GM21825 (cell line): ENCODE measurements at regions not wholly inside any gene's neighbourhood (a gene's known extent, or its start where the extent isn't known, plus 50 kb on each side); places are given as distances from the start of the nearest gene placed in this dataset.
"Not testable (repeated sequence)": the region's sequence is repeated elsewhere in the genome, so short reads cannot be mapped to it uniquely, and the experiment has no call there.

Experiments
- ATAC-seq: cut with Tn5 transposase; IDR thresholded peaks from one replicate; pipeline ENCODE4 v1.9.1; 2021; ENCODE audit warnings: mild to moderate bottlenecking, moderate library complexity; ENCODE audit not compliant: unreplicated experiment

DNA sequence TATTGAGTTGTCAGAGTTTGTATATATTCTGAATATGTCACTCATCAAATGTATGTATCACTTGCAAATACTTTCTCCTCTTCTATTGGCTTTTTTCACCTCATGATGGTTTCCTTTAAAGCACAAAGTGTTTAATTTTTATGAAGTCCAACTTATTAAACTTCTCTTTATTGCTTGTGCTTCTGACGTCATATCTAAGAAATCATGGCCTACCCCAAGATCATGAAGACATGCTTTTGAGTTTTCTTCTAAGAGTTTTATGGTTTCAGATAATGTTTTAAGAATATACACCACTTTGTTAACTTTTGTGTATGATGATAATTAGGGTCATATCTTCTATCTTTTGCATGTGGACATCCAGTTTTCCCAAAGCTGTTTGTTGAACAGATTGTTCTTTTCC lies 417.2 kb upstream of the ATP10A start:
- ATAC-seq, result no peak

- no peak for ATAC-seq
Measured at GRCh38 chr15:26261966-26262365, 398.8 kb upstream of the ATP10A start.

GRCh38 chr15:26261413-26261812 lies 398.3 kb upstream of the ATP10A start:
- ATAC-seq, result no peak

GRCh38 chr15:26260517-26261133 lies 397.5 kb upstream of the ATP10A start:
- ATAC-seq, result no peak

DNA sequence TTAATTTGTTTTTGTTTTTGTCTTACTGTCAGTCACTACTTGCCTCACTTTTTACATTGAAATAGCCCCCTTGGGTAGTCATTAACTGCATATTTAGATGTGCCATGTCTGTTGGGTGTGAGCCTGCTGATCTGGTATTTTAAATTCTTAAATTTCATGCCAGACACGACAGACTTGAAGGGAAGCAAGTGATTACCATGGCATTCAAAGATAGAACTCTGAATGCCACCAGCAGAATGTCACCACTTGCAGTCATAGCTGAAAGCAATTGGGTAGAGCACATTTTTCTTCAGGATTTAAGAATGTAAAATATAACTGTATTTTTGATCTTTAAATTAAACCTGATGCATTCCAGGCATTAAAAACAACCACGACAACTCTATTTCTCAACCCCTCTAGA lies 396.5 kb upstream of the ATP10A start:
- no peak for ATAC-seq

- ATAC-seq, result not testable (repeated sequence)
Measured at GRCh38 chr15:26244782-26245181, 381.7 kb upstream of the ATP10A start.

DNA sequence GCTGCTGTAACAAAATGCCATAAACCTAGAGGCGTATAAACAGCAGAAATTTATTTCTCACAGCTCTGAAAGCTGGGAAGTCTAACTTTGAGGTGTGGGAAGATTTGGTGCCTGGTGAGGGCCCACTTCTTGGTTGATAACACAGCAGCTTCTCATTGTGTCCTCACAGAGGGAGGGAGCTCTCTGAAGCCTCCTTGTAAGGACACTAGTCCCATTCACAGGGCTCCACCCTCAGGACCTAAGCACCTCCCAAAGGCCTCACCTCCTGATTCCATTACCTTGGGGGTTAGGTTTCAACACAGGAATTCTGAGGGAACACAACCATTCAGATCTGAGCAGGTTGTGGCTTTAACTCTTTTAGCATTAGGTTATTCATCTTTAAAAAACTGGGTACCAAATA lies 380.3 kb upstream of the ATP10A start:
- ATAC-seq, result no peak

- ATAC-seq, result no peak
Measured at GRCh38 chr15:26242565-26243071, 379.5 kb upstream of the ATP10A start.

GRCh38 chr15:26235864-26236263 lies 372.7 kb upstream of the ATP10A start:
- no peak for ATAC-seq

DNA sequence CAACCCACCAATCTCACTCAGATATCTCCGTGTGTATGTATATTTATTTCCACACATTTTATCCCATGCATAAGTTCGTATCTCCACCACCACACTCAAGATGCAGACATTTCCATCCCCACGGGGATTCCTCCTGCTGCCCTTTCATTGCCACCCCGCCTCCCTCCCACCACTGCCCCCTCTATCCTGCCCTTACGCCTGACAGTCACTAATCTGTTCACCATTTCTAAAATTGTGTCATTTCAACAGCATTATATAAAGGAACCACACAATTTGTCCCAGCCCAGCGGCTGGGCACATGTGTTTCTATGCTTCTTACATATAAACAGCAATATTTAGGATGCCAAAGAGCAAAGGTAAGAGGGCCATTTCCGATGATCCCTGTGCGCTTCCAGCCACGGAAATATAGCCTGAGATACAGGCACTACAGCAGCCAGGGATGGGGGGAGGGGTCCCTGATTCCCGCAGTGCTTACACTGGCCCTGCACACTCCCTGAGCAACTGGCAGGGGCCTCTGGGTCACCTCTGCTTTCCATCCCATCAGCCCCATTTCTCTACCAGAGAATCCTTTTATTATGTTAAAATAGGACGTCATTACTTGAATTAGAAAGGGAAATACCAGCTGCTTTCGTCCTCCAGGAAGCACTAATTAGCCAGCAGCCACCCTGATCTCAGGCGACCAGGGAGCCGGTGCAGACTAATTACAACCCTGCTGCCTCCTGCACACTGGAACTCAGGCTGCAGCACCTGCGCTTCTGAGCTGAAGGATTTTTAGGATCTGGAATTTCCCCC lies 372.0 kb upstream of the ATP10A start:
- ATAC-seq, result no peak

DNA sequence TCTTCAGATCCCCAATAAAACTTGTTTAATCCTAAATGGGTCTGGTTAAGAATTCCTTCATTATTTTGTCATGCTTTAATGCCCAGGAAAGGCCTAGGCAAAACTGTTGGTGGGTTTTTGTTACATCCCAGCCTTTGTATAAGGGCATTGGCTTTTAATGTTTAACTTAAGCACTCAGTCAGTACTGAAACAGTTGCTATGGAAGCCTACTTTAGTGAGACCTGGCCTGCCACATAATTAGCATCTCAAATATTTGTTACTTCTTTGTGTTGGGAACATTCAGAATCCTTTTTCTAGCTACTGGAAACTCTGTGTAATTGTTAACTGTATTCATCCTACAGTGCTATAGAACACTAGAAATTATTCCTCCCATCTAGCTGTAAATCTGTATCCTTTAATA lies 369.6 kb upstream of the ATP10A start:
- ATAC-seq, result no peak

DNA sequence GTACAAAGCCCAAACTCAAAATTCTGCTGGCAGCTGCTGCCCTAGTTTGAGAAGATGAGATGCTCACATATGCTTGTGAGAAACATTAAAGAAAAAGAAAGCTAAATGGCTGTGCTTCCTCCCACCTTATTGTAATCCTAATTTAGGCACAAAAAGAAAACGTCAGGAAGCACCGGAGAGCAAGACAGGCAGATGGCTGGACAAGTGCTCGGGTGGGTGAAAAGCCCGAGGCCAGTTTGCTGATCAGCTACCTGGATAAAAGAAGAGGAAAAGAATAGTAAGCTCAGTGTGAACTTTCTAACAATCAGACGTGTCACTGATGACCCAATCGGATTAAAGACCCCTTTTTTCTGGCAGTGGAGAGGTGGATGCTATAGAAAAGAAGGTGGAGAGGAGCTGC lies 368.0 kb upstream of the ATP10A start:
- ATAC-seq, result no peak

GRCh38 chr15:26224266-26224665 lies 361.1 kb upstream of the ATP10A start:
- ATAC-seq, result no peak

DNA sequence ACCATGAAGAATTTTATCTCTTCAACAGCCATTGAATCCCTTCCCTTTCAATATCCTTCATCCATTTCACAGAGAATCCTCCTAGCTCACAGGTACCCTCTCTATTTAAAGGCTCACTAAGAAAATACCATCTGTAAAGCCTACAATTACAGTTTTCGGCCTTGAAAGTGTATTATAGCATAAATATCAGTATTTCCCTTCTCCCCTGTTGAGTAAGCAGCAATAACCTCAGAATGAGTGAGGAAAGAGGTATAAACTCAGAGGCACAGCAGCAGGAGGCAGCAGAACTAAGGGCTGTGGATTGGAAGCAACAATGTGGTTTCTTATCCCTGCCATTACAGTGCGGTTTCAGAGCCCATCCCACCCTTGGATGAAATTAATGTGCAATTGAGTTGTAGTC lies 360.6 kb upstream of the ATP10A start:
- no peak for ATAC-seq

- no peak for ATAC-seq
Measured at GRCh38 chr15:26222781-26223180, 359.7 kb upstream of the ATP10A start.

DNA sequence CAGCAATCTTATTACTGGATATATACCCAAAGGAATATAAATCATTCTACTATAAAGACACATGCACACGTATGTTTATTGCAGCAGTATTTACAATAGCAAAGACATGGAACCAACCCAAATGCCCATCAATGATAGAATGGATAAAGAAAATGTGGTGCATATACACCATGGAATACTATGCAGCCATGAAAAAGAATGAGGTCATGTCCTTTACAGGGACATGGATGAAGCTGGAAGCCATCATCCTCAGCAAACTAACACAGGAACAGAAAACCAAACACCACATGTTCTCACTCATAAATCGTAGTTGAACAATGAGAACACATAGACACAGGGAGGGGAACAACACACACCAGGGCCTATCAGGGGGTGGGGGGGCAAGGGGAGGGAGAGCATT lies 353.9 kb upstream of the ATP10A start:
- not testable (repeated sequence) for ATAC-seq

DNA sequence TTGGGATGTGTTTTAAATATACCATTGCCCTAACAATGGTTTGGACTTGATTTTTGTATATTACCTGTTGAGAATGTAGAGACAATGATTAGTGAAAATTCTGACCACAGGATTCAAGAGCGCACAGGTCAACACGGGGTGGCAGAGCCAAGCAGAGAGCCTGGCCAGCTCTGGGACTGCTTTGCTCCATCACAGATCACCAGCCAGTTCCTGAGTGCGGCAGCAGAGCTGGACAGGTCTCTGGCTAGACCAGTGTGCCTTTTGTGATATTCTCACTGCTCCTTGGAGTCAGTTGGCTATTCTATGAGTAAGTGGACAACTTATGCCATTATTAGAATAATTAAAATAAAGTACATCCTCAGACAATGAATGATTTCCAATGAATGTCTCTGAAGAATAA lies 351.2 kb upstream of the ATP10A start:
- ATAC-seq, result no peak

GRCh38 chr15:26213427-26213826 lies 350.3 kb upstream of the ATP10A start:
- no peak for ATAC-seq

- no peak for ATAC-seq
Measured at GRCh38 chr15:26212109-26212508, 349.0 kb upstream of the ATP10A start.

DNA sequence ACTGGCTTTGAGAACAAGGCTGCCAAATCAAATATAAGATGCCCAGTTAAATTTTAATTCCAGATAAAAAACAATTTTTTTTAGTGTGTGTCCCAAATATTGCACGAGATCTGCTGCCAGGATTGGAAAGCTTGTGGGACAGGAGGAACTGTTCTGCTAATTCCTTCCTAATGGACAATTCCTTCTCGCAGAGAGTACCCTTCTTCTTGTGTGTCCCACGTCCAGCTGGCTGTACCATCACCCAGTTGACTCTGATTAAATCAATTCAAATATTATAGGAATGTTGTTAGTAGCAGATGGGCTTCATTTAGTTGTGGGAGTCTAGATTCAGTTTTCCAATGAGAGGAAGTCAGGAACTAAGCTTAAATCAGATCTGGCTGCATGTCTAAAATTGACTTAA lies 347.9 kb upstream of the ATP10A start:
- ATAC-seq, result no peak

DNA sequence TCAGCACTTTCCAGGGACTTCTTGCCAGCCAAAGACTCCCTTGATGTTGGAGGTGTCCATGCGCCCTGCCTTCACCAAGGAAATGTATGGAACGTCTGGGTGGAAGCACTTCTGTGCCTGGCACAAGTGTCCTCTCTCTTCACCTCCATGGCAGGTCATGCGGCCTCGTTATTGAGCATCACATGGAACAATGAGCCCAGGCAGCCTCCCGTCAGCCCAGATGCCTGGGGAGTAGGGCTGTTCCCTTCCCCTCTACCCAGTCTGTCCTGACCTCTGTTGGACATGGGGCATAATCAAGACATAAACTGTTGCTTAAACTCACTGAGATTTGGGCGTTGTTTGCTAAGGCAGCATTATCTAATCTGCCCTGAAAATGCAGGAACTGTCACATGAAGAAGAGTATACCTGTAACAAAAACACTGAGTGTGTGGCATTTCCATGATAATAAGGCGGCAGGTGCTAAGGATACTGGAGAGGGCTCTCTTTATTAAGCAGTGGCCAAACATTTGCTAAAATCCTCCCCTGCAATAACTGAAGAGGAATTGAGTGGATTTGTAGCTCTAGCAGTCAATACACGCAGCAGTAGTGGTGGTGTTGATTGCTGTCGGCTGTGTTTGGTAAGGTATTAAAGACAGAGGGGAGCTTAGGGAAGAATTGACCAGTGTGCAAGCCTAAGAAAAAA lies 338.2 kb upstream of the ATP10A start:
- no peak for ATAC-seq

GRCh38 chr15:26200427-26200826 lies 337.3 kb upstream of the ATP10A start:
- ATAC-seq, result no peak
